ENCODE measurements at regions not wholly inside any gene's neighbourhood (a gene's known extent, or its start where the extent isn't known, plus 50 kb on each side); places are given as distances from the start of the nearest gene placed in this dataset.

GRCh38 chr6:3962291-3963280 lies 113.4 kb downstream of the FAM50B start:
- TF ChIP-seq CTCF (IDR thresholded peaks at IDR 0.05), result no peak
- no peak for TF ChIP-seq POLR2A (IDR thresholded peaks at IDR 0.05)
